ENCODE measurements at regions not wholly inside any gene's neighbourhood (a gene's known extent, or its start where the extent isn't known, plus 50 kb on each side); places are given as distances from the start of the nearest gene placed in this dataset.

- TF ChIP-seq CTCF (IDR thresholded peaks at IDR 0.05; ENCODE audit: low read depth, low read length, missing input control): no peak
- no peak for TF ChIP-seq ZBTB33 (IDR thresholded peaks at IDR 0.05)
- no peak for TF ChIP-seq YY1 (IDR thresholded peaks at IDR 0.05)
- TF ChIP-seq ATF3 (IDR thresholded peaks at IDR 0.05): no peak
Measured at GRCh38 chr1:106178791-106179190, 877.7 kb upstream of the PRMT6 start.

All from liver (tissue), 3 donors.